ENCODE measurements at regions not wholly inside any gene's neighbourhood (a gene's known extent, or its start where the extent isn't known, plus 50 kb on each side); places are given as distances from the start of the nearest gene placed in this dataset.

DNA sequence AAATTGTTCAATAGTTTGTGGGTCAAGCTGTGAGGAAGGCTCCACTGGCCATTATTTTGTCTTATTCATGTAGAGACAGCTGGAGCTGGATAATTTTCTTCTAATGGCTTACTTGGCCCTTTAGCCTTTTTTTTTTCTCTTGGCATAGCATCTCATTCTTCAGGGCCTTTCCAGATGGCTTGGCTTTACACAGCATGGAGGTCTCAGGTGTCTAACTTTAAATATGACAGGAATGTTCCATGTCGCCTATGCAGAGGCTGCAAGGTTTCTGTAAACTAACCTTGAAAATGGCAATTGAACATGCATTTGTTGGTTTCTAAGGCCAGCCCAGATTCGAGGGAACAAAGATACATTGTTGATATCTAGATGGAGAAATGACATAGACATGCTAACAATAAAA lies 247.9 kb upstream of the CNTN5 start:
- Histone ChIP-seq H3K36me3 (ENCODE audit: insufficient read depth) (no peaks in the 10 kb centered on the region), H3K79me2 (replicated peaks; ENCODE audit: insufficient read depth) (no peaks in the 10 kb centered on the region), H3K4me1 (ENCODE audit: insufficient read depth) (no peaks in the 10 kb centered on the region), H2AFZ (no peak overlapping the region), H3K4me2 (no peak overlapping the region), H3F3A (replicated peaks; ENCODE audit: low read depth) (no peaks in the 10 kb centered on the region), H3K27me3 (ENCODE audit: insufficient read depth) (no peaks in the 10 kb centered on the region), H4K20me1 (replicated peaks; ENCODE audit: insufficient read depth) (no peaks in the 10 kb centered on the region), H3K4me3 (no peak overlapping the region), H3K27ac (ENCODE audit: low read depth) (no peak overlapping the region), H3K9me2 (ENCODE audit: insufficient read depth) (no peaks in the 10 kb centered on the region)
- Mint-ChIP-seq H3K4me1 (no peaks in the 10 kb centered on the region), H3K9me3 (peaks cover 37% of the 10 kb centered on the region), H3K4me3 (no peak overlapping the region), H3K36me3 (ENCODE audit: low read depth) (peaks cover 17% of the 10 kb centered on the region), H3K27ac (no peak overlapping the region), H3K27me3 (ENCODE audit: insufficient read depth, low read depth, poor library complexity) (no peaks in the 10 kb centered on the region)
- DNase-seq (ENCODE audit: low spot score) (no peak), ATAC-seq (no peak)
- TF ChIP-seq, protein P1, sequence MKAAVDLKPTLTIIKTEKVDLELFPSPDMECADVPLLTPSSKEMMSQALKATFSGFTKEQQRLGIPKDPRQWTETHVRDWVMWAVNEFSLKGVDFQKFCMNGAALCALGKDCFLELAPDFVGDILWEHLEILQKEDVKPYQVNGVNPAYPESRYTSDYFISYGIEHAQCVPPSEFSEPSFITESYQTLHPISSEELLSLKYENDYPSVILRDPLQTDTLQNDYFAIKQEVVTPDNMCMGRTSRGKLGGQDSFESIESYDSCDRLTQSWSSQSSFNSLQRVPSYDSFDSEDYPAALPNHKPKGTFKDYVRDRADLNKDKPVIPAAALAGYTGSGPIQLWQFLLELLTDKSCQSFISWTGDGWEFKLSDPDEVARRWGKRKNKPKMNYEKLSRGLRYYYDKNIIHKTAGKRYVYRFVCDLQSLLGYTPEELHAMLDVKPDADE (IDR thresholded peaks at IDR 0.05): no peak
- no peak for TF ChIP-seq NANOG (IDR thresholded peaks at IDR 0.05; ENCODE audit: borderline replicate concordance)
- TF ChIP-seq EZH2 (IDR thresholded peaks at IDR 0.05; ENCODE audit: low read depth, unreplicated experiment): no peak
- no peak for TF ChIP-seq EZH2phosphoT487 (IDR thresholded peaks at IDR 0.05; ENCODE audit: unreplicated experiment)
- TF ChIP-seq, protein P2, sequence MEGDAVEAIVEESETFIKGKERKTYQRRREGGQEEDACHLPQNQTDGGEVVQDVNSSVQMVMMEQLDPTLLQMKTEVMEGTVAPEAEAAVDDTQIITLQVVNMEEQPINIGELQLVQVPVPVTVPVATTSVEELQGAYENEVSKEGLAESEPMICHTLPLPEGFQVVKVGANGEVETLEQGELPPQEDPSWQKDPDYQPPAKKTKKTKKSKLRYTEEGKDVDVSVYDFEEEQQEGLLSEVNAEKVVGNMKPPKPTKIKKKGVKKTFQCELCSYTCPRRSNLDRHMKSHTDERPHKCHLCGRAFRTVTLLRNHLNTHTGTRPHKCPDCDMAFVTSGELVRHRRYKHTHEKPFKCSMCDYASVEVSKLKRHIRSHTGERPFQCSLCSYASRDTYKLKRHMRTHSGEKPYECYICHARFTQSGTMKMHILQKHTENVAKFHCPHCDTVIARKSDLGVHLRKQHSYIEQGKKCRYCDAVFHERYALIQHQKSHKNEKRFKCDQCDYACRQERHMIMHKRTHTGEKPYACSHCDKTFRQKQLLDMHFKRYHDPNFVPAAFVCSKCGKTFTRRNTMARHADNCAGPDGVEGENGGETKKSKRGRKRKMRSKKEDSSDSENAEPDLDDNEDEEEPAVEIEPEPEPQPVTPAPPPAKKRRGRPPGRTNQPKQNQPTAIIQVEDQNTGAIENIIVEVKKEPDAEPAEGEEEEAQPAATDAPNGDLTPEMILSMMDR (conservative IDR thresholded peaks at IDR 0.05; ENCODE audit: low read depth in 2 of 2): no peak
- TF ChIP-seq, protein P3, sequence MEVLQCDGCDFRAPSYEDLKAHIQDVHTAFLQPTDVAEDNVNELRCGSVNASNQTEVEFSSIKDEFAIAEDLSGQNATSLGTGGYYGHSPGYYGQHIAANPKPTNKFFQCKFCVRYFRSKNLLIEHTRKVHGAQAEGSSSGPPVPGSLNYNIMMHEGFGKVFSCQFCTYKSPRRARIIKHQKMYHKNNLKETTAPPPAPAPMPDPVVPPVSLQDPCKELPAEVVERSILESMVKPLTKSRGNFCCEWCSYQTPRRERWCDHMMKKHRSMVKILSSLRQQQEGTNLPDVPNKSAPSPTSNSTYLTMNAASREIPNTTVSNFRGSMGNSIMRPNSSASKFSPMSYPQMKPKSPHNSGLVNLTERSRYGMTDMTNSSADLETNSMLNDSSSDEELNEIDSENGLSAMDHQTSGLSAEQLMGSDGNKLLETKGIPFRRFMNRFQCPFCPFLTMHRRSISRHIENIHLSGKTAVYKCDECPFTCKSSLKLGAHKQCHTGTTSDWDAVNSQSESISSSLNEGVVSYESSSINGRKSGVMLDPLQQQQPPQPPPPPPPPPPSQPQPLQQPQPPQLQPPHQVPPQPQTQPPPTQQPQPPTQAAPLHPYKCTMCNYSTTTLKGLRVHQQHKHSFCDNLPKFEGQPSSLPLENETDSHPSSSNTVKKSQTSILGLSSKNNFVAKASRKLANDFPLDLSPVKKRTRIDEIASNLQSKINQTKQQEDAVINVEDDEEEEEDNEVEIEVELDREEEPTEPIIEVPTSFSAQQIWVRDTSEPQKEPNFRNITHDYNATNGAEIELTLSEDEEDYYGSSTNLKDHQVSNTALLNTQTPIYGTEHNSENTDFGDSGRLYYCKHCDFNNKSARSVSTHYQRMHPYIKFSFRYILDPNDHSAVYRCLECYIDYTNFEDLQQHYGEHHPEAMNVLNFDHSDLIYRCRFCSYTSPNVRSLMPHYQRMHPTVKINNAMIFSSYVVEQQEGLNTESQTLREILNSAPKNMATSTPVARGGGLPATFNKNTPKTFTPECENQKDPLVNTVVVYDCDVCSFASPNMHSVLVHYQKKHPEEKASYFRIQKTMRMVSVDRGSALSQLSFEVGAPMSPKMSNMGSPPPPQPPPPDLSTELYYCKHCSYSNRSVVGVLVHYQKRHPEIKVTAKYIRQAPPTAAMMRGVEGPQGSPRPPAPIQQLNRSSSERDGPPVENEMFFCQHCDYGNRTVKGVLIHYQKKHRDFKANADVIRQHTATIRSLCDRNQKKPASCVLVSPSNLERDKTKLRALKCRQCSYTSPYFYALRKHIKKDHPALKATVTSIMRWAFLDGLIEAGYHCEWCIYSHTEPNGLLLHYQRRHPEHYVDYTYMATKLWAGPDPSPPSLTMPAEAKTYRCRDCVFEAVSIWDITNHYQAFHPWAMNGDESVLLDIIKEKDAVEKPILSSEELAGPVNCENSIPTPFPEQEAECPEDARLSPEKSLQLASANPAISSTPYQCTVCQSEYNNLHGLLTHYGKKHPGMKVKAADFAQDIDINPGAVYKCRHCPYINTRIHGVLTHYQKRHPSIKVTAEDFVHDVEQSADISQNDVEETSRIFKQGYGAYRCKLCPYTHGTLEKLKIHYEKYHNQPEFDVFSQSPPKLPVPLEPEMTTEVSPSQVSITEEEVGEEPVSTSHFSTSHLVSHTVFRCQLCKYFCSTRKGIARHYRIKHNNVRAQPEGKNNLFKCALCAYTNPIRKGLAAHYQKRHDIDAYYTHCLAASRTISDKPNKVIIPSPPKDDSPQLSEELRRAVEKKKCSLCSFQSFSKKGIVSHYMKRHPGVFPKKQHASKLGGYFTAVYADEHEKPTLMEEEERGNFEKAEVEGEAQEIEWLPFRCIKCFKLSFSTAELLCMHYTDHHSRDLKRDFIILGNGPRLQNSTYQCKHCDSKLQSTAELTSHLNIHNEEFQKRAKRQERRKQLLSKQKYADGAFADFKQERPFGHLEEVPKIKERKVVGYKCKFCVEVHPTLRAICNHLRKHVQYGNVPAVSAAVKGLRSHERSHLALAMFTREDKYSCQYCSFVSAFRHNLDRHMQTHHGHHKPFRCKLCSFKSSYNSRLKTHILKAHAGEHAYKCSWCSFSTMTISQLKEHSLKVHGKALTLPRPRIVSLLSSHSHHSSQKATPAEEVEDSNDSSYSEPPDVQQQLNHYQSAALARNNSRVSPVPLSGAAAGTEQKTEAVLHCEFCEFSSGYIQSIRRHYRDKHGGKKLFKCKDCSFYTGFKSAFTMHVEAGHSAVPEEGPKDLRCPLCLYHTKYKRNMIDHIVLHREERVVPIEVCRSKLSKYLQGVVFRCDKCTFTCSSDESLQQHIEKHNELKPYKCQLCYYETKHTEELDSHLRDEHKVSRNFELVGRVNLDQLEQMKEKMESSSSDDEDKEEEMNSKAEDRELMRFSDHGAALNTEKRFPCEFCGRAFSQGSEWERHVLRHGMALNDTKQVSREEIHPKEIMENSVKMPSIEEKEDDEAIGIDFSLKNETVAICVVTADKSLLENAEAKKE (CRISPR knock-in tag; IDR thresholded peaks at IDR 0.05): no peak
- no peak for TF ChIP-seq ZNF331 (CRISPR knock-in tag; IDR thresholded peaks at IDR 0.05; ENCODE audit: low read depth)
- TF ChIP-seq CREB1 (CRISPR knock-in tag; IDR thresholded peaks at IDR 0.05; ENCODE audit: low read depth): no peak
- no peak for TF ChIP-seq JUNB (IDR thresholded peaks at IDR 0.05; ENCODE audit: unreplicated experiment)
- no peak for TF ChIP-seq STAT1 (IDR thresholded peaks at IDR 0.05; ENCODE audit: unreplicated experiment)
- TF ChIP-seq, protein P4, sequence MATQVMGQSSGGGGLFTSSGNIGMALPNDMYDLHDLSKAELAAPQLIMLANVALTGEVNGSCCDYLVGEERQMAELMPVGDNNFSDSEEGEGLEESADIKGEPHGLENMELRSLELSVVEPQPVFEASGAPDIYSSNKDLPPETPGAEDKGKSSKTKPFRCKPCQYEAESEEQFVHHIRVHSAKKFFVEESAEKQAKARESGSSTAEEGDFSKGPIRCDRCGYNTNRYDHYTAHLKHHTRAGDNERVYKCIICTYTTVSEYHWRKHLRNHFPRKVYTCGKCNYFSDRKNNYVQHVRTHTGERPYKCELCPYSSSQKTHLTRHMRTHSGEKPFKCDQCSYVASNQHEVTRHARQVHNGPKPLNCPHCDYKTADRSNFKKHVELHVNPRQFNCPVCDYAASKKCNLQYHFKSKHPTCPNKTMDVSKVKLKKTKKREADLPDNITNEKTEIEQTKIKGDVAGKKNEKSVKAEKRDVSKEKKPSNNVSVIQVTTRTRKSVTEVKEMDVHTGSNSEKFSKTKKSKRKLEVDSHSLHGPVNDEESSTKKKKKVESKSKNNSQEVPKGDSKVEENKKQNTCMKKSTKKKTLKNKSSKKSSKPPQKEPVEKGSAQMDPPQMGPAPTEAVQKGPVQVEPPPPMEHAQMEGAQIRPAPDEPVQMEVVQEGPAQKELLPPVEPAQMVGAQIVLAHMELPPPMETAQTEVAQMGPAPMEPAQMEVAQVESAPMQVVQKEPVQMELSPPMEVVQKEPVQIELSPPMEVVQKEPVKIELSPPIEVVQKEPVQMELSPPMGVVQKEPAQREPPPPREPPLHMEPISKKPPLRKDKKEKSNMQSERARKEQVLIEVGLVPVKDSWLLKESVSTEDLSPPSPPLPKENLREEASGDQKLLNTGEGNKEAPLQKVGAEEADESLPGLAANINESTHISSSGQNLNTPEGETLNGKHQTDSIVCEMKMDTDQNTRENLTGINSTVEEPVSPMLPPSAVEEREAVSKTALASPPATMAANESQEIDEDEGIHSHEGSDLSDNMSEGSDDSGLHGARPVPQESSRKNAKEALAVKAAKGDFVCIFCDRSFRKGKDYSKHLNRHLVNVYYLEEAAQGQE (IDR thresholded peaks at IDR 0.05; ENCODE audit: unreplicated experiment): no peak

Measured in GM23338 (cell line).